Breast epithelium (tissue), 3 donors: ENCODE measurements at regions not wholly inside any gene's neighbourhood (a gene's known extent, or its start where the extent isn't known, plus 50 kb on each side); places are given as distances from the start of the nearest gene placed in this dataset.

Experiments used
- POLR2A ChIP-seq: fragments of 450-650 bp; IDR thresholded peaks from one replicate; pipeline ENCODE4 v1.6.1; 2016; ENCODE audit warnings: antibody characterized with exemption, mild to moderate bottlenecking, moderate library complexity
- POLR2AphosphoS5 ChIP-seq, 3 donors: sonication (generic); formaldehyde crosslinking; IDR thresholded peaks; one replicate each; pipeline ENCODE4 v1.6.1; 2017; ENCODE audit warnings: antibody characterized with exemption in 3 of 3
- TF ChIP-seq, protein P1 (sequence below), 3 donors: fragments of 450-650 bp; IDR thresholded peaks; one replicate each; pipeline ENCODE4 v1.5.1; 2016 to 2017; ENCODE audit warnings: antibody characterized with exemption in 3 of 3, mild to moderate bottlenecking in 3 of 3, moderate library complexity in 3 of 3

DNA sequence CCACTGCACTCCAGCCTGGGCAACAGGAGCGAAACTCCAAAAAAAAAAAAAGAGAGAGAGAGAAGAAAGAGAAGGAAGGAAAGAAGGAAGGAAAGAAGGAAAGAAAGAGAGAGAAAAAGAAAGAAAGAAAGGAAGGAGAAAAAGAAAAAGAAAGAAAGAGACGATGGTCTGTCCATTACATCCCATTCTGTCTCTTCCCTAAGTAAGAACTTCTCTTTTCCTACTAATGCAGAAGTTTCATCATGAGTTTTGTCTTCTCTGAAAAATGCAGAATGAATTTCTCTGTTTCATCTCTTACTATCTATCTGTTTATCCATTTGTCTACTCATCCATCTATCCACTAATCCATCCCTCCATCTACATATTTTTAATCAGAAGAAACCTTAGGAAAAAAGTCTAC, 94.9 kb upstream of the MED13 start:
- TF ChIP-seq, protein P1, sequence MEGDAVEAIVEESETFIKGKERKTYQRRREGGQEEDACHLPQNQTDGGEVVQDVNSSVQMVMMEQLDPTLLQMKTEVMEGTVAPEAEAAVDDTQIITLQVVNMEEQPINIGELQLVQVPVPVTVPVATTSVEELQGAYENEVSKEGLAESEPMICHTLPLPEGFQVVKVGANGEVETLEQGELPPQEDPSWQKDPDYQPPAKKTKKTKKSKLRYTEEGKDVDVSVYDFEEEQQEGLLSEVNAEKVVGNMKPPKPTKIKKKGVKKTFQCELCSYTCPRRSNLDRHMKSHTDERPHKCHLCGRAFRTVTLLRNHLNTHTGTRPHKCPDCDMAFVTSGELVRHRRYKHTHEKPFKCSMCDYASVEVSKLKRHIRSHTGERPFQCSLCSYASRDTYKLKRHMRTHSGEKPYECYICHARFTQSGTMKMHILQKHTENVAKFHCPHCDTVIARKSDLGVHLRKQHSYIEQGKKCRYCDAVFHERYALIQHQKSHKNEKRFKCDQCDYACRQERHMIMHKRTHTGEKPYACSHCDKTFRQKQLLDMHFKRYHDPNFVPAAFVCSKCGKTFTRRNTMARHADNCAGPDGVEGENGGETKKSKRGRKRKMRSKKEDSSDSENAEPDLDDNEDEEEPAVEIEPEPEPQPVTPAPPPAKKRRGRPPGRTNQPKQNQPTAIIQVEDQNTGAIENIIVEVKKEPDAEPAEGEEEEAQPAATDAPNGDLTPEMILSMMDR (IDR thresholded peaks at IDR 0.05) = no peak
- no peak for TF ChIP-seq POLR2AphosphoS5 (IDR thresholded peaks at IDR 0.05)
- no peak for TF ChIP-seq POLR2A
